Stimulated activated naive CD4-positive, alpha-beta T cell treated with Interleukin-2 at 50 U/mL for 16 hours (primary cell): ENCODE measurements at regions not wholly inside any gene's neighbourhood (a gene's known extent, or its start where the extent isn't known, plus 50 kb on each side); places are given as distances from the start of the nearest gene placed in this dataset.
"Not testable (repeated sequence)": the region's sequence is repeated elsewhere in the genome, so short reads cannot be mapped to it uniquely, and the experiment has no call there.

Source experiments
- DNase-seq: peaks from one replicate; lab custom pipeline; 2025; lab: John Stamatoyannopoulos, UW

DNA sequence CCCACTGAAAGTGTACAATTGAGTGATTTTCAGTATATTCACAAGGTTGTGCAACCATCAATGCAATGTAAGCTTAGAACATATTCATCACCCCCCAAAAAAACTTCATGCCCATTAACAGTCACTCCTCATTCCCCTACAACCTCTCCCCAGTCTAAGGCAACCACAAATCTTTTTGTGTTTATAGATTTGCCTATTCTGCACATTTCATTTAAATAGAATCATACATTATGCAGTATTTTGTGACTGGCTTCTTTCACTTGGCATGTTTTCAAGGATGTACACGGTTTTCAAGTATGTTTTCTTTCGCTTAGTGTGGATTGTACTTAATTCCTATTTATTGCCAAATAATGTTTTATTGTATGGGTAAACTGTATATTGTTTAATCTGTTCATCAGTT lies 95.6 kb upstream of the ADRA1D start:
- DNase-seq, result no peak

DNA sequence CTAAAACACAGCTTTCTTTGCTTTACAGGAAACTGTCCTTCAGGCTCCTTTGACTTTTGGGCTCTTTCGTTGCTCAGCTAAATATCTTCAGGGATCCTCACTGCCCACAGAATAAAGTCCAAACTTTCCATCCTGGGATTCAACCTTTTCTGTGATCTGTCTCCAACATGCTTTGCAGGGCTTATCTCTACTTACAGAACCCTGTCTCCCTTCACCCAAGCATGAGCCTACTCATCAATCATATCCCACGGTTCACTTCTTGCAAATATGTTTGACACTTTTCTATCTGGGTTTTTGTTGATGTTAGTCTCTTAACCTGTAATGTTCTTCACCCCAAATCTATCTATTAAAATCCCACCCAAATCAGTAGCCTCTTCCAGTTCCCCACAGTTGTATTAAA lies 93.5 kb upstream of the ADRA1D start:
- no peak for DNase-seq

DNA sequence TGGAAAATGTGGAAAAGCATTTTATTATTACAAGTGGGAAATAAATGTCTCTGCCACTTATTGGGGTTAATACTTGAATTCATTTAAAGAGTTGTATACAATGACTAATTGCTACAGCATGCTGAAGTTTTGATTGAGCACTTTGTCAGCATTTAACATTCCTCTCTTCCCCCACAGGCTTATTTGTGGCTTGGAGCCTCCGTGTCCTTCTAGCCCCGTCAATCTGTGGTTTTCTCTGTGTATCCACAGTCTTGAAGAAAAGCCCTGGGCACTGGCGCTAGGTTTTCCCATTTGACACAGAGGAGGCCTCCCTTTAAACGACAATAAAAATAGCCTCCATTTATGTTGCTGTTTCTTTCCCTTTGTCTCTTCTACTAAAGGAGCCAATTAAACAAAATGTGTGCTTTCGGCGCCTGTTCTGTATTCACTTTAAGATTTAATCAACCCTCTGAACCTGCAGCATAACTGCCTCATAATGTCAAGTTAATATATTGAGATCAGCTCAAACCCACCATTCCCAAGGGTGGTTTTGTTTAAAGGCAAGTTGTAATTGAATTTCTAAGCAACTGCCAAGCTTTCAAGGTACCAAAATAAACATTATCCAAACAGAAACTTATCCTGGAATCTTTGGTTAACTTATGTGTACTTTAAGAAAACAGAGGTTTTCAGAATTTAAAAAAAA lies 92.9 kb upstream of the ADRA1D start:
- no peak for DNase-seq

DNA sequence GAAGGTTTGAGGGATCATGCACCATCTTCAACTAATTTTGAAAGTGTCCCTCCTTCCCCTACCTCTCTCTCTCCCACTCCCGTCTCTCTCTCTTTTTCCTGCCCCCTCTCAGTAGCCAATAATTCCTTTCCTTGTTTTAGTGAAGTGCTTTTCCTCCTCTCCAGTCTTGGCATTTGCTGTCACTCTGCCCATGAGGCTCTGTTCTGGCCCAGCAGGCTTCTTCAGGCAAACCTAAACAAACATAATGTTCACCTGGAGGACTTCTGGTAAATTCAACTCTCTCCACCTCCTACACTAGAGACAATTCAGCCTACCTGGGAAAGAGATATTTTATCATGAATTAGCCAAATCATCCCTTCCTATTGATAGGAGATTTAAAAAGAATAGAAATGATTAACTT lies 86.6 kb upstream of the ADRA1D start:
- no peak for DNase-seq

DNA sequence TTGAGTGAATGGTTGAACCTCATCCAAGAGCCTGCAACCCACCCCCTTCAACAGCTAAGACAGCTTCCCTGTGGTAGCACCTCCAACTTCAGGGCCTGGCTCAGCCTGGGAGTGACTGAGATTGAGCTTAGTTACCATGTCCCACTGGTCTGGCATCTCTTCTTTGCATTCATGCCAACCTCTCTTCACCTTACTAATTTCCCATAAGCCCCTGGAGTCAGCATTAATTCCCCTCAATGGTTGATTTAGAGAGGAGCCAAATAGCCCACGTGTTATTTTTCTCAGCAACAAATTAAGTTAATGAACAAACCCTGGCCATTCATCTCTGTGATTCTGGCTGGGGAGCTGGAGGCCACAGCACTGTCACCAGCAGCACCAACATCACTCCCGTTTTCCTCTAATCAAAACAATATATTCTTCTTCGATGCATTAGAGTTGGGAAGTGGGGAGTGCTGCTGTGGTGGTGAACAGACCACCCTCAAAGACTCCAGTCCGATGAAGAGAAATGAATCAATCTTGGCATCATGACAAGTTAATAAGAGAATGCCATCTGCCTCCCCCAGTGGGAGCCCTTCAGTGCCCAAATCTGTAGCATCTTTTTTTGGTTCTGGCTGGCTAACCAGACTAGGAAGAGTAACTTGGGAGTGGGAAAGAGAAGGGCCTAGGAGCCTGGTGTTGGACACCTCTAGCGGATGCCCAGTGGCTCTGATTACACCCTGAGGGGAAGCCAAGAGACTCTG lies 83.2 kb upstream of the ADRA1D start:
- DNase-seq, result no peak

DNA sequence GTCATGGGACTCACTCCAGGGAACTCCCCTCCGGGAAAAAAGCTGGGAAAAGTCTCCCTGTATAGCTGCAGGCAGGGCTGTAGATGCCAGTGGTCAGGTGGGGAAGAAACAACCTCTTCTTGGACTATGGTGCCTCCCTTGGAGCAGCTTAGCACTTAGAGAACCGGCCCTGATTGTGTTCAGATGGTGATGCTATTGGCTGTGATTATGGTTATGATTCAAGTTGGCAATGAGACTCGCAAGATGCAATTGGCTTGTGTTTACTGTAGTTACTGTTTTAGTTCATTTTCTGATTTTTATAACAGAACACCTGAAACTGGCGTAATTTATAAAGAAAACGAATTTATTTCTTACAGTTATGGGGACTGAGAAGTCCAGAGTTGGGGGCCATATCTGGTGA lies 80.9 kb upstream of the ADRA1D start:
- DNase-seq, result no peak

DNA sequence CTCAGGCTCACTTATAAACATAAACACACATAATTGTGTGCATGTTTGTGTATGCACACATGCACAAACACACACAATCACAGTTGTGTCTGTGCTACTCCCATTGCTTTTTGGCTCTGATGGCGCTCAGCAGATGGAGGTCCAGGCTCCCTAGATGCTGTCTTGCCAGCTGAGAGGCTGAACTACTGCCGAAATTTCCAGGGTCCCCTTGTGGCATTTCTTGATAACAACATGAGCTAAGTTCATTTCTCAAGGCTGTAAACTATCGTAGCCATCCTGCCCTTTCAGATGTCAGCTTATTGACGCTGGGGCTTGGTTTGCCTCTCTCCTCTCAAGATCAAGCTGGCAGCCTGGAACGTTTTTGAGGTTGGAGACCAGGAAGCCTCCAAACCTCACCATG lies 80.1 kb upstream of the ADRA1D start:
- DNase-seq, result no peak

DNA sequence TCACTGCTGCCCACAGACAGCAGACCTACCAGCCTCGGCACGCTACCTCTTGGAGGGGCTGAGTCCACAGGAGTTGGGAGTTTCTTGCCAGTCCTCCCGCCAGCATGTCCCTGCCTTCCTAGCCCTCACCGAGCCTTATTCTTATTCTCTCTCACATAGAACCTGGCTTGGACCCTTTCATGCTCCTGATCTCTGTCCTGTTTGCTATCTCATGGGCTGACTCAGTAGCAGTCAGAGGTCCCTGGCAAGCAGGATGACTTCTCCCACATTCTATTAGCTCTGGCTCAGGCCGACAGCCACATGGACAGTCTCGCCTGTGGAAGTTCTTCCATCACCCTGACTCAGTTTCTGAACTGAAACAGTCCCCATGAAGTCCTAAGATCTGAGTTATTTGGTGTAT lies 79.5 kb upstream of the ADRA1D start:
- no peak for DNase-seq

DNA sequence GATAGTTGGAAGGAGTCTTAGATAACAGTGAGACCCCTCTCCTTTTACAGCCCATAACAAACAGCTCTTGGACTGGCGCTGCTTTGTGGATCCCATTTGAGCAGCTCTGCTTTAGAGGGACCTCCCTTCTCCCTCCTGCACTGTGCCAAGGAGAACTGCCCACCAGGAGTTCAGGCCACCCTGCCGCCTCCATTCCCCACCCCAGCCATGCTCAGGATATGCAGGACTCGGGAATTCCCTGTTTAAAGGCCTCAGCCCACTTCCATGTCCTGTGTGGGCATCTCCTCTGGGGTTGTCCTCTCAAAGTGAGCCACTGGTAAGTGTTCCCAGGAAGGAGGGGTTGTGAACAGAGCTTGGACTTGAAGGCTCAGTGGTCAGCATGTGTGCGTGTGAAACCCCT lies 78.9 kb upstream of the ADRA1D start:
- DNase-seq, result no peak

DNA sequence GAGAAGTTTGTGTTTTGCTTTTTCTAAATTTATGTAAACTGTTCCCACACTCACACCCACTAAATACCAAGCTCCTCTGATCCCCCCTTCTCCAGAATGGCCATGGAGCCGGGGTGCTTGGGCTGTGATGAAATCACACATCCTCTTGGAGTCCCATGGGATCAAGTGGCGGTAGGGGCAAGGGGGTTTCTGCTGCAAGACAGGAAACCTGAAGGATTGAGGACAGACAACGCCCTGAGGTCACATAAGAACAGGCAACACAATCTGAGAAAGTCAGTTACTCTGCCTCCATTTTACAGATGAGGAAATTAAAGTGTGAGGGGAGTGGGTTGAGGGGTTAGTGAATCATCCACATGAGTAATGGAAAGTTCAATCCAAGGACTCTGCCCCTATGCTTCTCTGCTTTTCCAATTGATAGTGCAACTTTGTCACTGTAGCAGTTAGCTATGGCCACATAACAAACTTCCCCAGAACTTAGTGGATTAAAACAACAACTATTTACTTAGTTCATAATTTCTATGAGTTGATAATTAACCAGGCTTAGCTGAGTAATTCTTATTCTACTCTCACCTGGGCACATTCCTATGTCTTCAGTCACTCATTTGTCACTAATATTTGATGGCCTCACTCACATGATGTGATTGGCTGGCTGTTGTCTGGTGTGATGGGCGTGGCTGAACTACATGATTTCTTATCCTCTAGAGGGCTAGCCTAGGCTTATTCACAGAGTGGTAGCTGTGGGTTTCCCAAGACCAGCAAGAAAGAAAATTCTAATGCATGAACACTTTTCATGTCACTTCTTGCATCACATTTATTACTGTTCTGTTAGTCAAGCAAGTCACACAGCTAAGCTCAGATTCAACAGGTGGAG lies 77.3 kb upstream of the ADRA1D start:
- no peak for DNase-seq

DNA sequence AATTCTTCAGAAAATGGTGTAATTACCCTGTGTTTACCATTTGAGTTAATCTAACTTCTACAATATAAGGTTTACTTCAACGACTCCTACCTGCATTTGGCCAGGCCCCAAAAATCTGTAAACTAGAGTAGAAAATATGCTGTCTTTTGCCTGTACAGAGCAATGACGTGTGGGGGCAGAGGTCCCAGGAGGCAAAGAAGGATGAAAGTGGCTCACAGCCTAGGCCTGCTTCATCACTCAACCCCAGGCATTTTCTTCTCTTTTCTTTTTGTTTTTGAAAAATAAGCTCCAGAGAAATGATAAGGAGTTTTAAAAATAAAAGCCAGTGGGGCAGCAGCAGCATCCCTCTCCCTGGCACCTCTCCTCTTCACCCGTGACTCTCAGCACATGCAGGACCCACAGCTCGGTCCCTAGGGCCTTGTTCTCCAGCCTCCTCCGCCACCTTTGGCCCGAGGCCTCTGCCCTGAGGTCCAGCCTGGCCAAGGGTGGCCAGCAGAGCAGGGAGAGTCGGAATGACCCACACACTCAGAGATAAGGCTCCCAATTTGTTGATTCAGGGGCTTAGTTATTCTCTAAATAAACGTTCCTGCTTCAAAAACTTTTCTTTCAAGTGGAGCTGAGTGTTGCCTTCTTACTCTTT lies 76.6 kb upstream of the ADRA1D start:
- no peak for DNase-seq

DNA sequence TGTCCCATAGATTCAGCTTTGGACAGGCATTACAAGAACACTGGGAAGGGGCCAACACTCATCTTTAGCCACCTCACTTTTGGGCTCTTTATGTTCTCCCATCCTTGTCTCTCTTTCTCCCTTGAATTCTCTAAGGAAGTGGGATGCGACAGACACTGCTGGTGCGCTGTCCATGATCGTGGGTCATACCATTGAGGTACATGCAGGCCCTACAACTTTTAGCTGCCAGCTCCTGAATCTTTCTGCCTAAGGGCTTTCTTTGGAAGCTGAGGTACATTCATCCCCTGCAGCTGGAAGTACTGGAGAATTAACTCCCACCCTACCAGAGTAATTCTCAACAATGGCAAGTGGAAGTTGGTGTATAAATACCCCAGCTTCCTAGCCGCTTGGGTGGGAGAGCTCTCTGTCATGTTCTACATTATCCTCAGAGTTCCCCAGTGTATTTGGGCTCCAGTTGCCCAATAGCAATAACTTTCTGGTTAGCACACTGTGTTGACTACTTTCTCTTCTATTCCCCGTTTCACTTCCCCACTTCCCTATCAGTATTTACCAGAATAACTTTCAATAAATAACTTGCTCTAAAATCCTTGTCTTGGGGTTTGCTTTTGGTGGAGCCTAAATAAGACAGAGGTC lies 75.6 kb upstream of the ADRA1D start:
- DNase-seq, result no peak

DNA sequence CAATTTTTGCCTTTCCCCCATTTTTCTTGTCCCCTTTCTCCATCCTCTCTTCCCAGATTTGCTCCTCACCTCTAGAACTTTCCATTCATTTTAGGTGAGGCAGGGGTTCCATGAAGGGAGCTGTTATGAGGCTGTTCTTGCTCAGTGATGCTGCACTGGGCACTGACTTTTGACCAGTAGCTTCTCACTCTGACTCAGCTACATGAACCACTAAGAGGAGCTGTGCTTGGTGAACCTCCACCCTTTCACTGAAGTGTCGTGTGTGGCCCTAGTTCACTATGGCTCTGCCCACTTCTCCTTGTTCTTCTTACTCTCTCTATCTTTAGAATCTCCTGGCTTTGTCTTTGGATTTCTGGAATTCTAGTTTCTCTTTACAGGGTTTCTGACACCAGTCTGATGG lies 73.4 kb upstream of the ADRA1D start:
- DNase-seq, result no peak

DNA sequence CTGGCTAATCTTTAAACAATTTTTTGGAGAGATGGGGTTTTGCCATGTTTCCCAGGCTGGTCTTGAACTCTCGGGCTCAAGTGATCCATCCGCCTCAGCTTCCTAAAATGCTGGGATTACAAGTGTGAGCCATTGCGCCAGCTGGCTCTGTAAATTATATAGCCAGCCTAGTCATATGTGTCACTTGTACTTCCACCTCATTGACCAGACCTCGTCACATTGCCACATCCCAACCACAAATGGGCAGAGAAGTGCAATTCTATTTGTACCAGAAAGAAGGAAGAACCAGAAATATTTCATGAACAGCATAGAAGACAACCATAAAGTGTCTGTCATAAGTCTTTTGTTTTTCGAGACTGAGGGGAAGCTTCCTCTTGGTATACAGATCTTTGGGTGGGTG lies 71.2 kb upstream of the ADRA1D start:
- no peak for DNase-seq

DNA sequence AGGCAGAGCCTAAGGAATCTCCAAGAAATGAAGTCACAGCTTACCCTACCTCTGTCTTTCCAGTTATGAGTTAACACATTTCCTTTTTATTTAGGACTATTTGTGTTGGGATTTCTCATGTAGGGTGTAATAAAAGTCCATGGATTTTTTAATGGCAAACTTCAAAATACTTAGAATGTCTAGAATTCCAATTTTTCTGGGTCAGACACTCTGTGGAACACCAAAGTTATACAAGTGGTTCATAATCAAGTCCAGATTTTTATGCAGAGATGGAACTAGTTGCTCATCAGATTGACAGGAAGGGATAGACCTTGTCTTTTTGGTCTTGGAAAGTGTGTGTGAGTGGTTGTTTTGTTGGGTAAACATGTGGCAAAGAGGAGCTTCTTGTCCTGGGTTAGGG lies 69.8 kb upstream of the ADRA1D start:
- no peak for DNase-seq

DNA sequence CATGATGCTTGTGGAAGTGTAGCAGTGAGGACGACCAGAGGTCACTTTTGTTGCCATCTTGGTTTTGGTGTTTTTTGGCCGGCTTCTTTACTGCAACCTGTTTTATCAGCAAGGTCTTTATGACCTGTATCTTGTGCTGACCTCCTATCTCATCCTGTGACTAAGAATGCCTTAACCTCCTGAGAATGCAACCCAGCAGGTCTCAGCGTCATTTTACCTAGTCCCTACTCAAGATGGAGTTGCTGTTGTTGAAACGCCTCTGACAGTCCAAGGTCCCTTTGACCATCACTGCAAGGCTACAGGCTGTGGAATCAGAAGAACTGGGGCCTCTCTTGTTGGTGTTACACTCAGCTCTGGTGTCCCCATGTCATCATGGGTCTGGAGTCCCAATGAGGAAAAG lies 61.5 kb upstream of the ADRA1D start:
- DNase-seq, result not testable (repeated sequence)

DNA sequence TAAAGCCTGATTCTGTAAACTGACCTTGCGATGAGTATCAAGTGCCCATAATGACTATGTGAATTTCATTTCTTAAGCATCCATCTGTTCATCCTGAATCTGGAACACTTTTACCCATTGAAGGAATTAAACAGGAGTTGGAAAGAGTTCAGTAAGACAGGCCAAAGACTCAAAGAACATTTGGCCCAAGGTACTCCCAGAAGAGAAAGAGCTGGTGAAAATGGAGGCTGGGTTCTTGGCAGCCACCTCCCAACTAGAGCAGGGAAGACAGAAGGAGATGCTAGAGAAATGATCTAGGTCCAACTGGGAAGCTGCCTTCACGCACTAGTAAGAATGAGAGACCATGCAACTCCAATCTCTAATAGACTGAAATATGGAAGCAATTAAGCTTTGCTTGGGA lies 57.1 kb upstream of the ADRA1D start:
- DNase-seq, result no peak

DNA sequence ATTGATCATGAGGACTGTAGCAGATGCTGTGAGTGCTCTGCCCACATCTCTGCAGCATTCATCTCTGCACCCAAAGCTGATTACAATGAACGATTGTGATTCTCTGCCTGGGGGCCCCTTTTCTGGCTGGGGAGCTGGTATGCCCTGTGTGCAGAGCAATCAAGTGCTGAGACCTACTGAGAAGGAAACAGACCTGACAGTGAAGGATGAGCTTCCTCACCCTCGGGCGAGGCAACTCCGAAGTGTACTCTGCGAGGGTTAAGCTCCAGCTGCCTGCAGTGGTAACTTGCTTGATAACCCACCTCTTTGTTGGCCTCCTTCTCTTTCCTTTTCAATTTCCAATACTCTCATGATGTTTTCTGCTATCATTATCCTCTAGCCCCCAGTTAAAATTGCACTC lies 56.0 kb upstream of the ADRA1D start:
- DNase-seq, result no peak

DNA sequence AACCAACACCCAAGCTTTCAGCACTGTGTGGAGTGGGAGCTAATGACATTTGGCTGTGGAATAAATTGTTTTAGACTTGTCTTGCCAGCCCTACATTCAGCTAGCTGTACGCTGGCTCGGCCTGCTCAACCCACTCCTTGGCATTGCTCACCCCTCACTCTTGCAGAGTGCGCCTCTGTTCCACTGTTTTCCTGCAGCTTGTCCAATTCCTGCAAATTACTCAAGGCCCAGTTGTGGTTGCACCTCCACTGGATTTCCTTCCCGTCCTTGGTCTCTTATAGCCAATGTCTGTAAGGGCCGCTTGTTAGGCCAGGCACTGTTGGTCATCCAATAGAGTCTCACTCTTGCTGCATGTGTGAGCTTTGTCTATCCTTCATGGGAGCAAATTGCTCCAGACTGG lies 55.5 kb upstream of the ADRA1D start:
- no peak for DNase-seq

DNA sequence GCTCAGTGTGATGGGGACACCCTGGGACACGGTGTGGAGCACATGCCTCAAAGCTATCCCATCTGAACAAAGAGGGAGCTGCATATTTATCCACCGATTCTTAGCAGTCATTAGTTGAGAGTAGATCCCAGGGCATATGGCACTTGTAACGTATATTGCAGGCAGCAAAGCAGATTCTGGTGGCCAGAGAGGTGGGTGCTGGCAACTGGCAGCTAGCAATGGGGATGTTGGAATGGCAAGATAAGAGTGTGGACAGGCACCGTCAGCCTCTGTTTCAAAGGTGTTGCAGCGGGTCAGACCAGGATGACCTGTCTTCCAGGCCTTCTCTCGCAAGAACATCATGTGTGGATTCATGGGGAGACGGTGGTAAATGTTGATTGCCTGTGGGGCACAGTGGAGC lies 54.0 kb upstream of the ADRA1D start:
- no peak for DNase-seq

DNA sequence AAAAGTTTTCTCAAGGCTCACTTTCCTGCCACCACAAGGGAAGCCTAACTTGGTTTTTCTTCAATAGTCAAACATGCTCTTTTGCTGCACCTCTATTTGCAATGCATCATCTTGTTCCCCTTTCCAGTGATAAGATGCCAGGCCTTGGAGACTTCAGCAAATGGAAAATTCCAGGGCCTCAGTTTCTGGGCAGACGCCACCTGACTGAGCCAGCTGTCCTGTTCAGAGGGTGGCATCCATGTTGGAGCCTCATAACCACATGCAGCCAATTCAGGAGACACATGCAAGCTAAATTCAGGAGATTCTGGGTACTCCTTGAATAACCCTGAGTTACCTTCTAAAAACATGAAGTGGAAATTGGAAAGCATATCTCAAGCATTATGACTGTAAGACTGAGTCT lies 51.8 kb upstream of the ADRA1D start:
- no peak for DNase-seq

DNA sequence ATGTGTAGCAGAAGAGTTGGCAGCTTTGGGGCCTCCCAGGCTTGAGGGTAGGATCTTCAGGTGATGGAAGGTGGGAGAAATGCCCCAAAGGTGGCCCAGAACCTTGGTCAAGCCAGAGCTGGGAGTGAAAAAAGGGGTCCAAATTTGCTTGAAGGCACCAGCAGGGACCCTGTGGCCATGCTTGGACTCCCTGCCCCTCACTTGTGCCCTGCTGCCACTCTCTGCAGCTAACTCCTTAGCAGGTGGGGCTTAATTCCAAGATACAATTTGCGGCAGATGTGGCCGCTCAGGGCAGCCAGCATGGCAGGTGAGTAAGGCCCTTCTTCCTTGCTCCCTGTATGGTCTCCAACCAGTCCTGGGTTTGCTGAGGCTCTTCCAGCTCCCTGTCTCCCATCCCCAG lies 51.3 kb upstream of the ADRA1D start:
- no peak for DNase-seq
